DND-41 (cell line): ENCODE measurements at regions not wholly inside any gene's neighbourhood (a gene's known extent, or its start where the extent isn't known, plus 50 kb on each side); places are given as distances from the start of the nearest gene placed in this dataset.

Experiments used
- EZH2 ChIP-seq: IDR thresholded peaks from 3 replicates; pipeline ENCODE4 v1.6.1; 2012; ENCODE audit warnings: borderline replicate concordance, low read depth, mild to moderate bottlenecking, moderate library complexity, low read length, inconsistent platforms; ENCODE audit not compliant: severe bottlenecking
- TF ChIP-seq, protein P1 (sequence below): IDR thresholded peaks from 2 replicates; pipeline ENCODE4 v1.5.1; 2012; ENCODE audit warnings: borderline replicate concordance, low read length, moderate library complexity, mild to moderate bottlenecking; ENCODE audit not compliant: poor library complexity, severe bottlenecking; ENCODE audit errors: extremely low read depth

DNA sequence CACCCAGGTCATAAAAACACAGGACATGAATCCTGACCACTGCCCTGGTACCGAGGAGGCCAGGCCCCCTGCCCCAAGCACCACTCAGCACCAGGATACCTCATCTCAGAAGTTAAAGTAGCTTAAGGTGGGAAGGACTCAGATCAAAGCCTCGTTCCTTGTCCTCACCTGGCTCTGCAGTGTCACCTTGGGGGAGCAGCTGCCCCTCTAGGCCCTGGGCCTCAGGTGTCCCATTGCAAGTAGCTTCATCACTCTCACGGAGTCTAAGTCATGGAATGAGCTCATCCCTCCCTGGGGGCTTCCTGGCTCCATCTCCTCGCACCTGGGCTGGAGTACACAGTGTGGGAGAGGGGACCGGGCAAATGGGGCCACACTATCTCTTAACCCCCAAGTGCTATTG lies 148.0 kb downstream of the TPRA1 start:
- TF ChIP-seq, protein P1, sequence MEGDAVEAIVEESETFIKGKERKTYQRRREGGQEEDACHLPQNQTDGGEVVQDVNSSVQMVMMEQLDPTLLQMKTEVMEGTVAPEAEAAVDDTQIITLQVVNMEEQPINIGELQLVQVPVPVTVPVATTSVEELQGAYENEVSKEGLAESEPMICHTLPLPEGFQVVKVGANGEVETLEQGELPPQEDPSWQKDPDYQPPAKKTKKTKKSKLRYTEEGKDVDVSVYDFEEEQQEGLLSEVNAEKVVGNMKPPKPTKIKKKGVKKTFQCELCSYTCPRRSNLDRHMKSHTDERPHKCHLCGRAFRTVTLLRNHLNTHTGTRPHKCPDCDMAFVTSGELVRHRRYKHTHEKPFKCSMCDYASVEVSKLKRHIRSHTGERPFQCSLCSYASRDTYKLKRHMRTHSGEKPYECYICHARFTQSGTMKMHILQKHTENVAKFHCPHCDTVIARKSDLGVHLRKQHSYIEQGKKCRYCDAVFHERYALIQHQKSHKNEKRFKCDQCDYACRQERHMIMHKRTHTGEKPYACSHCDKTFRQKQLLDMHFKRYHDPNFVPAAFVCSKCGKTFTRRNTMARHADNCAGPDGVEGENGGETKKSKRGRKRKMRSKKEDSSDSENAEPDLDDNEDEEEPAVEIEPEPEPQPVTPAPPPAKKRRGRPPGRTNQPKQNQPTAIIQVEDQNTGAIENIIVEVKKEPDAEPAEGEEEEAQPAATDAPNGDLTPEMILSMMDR = no peak
- no peak for TF ChIP-seq EZH2
